ENCODE measurements at regions not wholly inside any gene's neighbourhood (a gene's known extent, or its start where the extent isn't known, plus 50 kb on each side); places are given as distances from the start of the nearest gene placed in this dataset.

GRCh38 chr15:94937242-94937641, 705.9 kb downstream of the MCTP2 start:
- TF ChIP-seq YY1 (IDR thresholded peaks at IDR 0.05; ENCODE audit: insufficient read depth, insufficient read length) = no peak
- no peak for TF ChIP-seq SUZ12 (IDR thresholded peaks at IDR 0.05; ENCODE audit: extremely low read depth, insufficient read depth, insufficient read length)
